ENCODE measurements at regions not wholly inside any gene's neighbourhood (a gene's known extent, or its start where the extent isn't known, plus 50 kb on each side); places are given as distances from the start of the nearest gene placed in this dataset.
"Not testable (repeated sequence)": the region's sequence is repeated elsewhere in the genome, so short reads cannot be mapped to it uniquely, and the experiment has no call there.

GRCh38 chr5:179456075-179456474 is 94.3 kb upstream of the RUFY1 start:
- DNase-seq (ENCODE audit: low spot score), result not testable (repeated sequence)

DNA sequence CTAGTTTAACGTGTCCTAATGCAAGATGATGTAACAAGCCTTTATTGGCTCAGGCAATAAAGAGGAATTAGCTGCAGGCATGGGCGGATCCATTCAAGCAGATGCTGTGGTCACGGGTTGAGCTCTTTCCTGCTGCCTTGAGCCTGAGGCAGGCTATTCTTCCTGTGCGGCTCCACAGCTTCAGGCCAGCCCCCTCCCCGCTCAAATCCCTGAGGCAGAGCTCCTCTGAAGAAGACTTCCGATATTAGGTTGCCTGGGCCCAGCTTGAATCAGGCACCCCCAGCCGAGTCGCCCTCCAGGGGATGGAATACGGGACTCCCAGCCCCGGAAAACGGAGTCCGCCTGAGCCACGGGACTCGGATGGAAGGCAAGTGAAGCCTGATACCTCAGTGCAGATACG is 95.0 kb upstream of the RUFY1 start:
- no peak for DNase-seq (ENCODE audit: low spot score)

- no peak for DNase-seq (ENCODE audit: low spot score)
Measured at GRCh38 chr5:179454356-179454755, 96.0 kb upstream of the RUFY1 start.

DNA sequence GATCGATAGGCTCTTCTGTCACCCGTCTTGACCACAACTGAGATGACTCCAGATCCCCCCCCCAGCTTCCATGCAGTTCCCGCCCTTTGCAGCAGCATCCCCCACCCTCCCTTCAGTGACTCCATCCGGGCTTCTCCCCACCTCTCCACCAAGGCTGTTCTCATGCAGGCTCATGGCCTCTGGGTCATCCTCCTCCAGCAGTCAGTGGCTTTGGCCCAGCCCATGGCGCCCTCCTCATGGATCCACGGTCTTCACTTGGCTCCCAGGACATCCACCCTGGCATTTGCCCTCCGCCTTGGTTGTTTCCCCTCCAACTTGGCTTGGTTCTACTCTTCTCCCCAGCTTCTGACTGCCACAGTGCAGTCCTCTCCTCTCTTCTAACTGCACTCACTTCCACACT is 96.7 kb upstream of the RUFY1 start:
- DNase-seq (ENCODE audit: low spot score), result no peak

GRCh38 chr5:179452356-179453230 is 97.8 kb upstream of the RUFY1 start:
- no peak for DNase-seq (ENCODE audit: low spot score)

GRCh38 chr5:179451828-179452196 is 98.5 kb upstream of the RUFY1 start:
- no peak for DNase-seq (ENCODE audit: low spot score)

DNA sequence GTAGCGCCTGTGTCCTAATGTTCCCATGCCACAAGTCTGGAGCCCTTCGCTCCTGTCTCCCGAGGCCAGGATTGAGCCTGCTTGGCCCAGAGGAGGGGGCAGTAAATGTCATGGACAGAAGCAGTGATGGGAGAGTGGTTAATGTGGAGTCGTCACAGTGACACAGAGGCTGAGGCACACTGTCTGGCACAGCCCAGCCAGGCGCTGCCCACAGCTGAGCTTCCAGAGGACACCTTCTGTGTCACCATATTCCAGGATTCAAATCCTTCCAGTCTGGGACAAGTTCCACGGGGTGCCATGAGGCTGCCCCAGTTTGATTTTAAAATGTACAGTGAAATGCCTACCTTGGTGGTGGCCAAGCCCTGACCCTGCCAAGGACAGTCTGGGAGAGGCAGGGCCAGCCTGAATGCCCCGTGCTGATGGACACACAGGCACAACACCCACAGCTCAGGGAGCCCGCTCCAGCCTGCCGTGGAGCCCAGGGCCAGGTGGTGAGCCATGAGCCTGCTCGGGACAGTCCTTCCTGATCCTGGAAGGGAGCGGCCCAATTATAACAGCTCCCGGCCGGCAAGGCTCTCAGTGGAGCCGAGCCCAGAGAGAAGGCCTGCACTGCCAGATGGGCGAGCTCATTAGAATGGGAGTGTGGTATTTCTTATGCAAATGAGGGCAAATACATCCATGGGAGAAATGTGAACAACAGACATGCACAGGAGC is 99.1 kb upstream of the RUFY1 start:
- DNase-seq (ENCODE audit: low spot score), result peak; percentile 16

DNA sequence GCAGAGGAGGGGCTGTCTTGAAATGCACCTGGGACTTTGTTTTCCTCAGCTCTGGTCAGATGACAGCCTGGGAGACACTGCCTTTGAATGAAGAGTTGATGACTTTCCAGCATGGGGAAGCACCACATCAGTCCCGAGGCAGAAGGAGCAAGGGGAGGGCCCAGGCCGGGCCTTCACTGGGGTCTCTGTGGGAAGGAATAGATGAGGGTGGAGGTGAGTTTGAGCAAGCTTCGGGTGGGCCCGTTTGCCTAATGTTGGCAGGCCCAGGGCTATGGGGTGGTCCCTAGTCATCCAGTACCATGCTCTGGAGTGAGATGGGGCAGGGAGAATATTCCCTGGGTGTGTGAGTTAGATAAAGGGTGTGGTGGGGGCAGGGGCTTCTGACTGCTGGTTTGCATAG is 100.4 kb upstream of the RUFY1 start:
- not testable (repeated sequence) for DNase-seq (ENCODE audit: low spot score)

- DNase-seq (ENCODE audit: low spot score), result not testable (repeated sequence)
Measured at GRCh38 chr5:179448282-179448681, 102.1 kb upstream of the RUFY1 start.

GRCh38 chr5:179442289-179442688 is 97.0 kb upstream of the ADAMTS2 start:
- DNase-seq (ENCODE audit: low spot score), result not testable (repeated sequence)

- no peak for DNase-seq (ENCODE audit: low spot score)
Measured at GRCh38 chr5:179439181-179439985, 94.1 kb upstream of the ADAMTS2 start.

DNA sequence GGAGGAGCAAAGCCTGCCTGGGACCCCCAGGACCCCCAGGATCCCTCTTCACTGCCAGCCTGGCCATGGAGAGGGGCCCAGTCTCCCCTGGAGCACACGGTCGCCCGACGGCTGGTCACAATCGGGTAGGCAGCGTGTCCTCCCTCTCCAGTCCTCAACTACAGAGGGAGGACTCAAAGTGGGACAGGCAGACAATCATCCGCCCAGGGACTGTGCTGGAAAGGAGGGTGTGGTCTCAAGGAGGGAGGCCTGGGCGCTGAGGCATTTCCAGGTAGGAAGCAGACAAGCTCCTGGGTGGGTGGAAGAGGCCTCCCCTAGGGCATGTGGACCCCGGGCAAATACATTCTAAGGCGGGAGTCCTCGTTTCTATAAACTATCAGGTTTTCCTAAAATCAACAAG is 93.2 kb upstream of the ADAMTS2 start:
- DNase-seq (ENCODE audit: low spot score), result no peak

DNA sequence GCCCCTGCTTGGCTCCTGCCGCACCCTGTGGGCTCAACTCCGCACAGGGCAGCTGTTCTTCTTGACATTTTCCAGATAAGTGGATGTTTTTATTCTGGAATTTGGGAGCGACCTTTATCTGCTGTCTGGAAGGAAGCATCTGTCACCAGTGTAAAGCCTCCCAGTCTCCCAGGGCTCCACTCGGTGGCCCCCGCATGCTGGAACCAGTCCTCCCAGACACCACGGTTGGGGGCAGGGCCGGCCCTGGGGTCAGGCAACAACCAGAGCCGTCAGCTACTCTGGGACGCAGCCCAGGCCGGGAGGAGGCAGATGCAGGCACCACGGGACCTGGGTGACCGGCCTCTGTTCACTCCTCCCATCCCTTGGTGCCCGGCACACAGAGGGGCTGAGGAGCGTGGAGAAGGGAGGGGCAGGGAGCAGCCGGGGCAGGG is 92.8 kb upstream of the ADAMTS2 start:
- no peak for DNase-seq (ENCODE audit: low spot score)

GRCh38 chr5:179437341-179438001 is 92.2 kb upstream of the ADAMTS2 start:
- no peak for DNase-seq (ENCODE audit: low spot score)

DNA sequence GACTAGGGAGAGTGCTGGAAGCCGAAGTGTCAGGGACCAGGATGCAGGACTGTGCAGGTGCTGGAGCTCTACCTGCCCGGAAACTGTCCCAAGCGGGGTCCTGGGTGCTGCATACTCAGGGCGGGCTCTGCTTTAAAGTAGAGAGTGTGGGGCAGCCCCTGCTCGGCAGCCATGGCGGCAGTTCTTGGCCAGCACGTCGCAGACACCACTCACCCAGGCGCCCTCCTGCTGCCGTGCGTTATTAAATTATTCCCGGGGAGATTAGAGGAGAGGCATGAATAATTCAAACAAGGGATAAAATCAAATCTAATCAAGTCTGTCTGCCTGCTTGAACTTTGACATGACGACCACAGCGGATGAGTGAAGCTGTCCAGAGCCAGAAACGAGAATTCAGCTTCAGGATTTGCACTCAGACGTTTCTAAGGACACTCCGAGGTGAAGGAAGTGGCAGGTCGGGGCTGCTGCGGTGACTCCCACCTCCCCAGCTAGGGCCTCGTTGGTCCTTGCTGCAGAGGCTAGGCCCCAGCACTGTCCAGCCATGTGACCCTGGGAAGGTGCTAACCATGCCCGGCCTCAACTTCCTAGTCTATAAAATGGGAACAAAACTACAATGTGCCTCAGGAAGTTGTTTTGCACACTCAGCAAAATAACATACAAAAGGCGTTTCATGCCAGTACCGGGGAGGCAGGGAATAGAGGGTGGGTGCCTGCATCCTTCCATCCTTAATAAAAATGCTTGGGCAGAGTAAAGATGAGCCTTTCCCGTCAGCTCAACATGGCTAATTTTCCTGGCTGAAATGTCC is 91.3 kb upstream of the ADAMTS2 start:
- no peak for DNase-seq (ENCODE audit: low spot score)

- no peak for DNase-seq (ENCODE audit: low spot score)
Measured at GRCh38 chr5:179435731-179436315, 90.6 kb upstream of the ADAMTS2 start.

DNA sequence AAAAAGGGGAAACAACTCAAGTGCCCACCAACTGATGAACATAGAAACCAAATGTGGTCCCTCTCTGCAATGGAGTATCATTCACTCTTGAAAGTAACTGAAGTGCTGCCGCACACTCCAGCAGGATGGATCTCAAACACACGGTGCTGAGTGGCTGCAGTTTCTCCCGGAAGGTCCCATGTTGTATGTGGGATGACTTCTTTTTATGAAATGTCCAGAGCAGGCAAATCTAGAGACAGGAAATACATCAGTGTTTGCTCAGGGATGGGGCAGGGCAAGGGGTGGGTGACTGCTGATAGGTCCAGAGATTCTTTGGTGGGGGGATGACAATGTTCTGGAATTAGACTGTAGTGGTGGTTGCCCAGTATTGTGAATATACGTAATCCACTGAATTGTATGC is 89.9 kb upstream of the ADAMTS2 start:
- no peak for DNase-seq (ENCODE audit: low spot score)

- DNase-seq (ENCODE audit: low spot score), result no peak
Measured at GRCh38 chr5:179432547-179432946, 87.3 kb upstream of the ADAMTS2 start.

- DNase-seq (ENCODE audit: low spot score), result no peak
Measured at GRCh38 chr5:179431221-179431824, 86.1 kb upstream of the ADAMTS2 start.
